GM19239 (cell line): ENCODE measurements at regions not wholly inside any gene's neighbourhood (a gene's known extent, or its start where the extent isn't known, plus 50 kb on each side); places are given as distances from the start of the nearest gene placed in this dataset.

Source experiments
- DNase-seq: peaks from one replicate; pipeline ENCODE4 v3.0.0; 2011; ENCODE audit warnings: low spot score; ENCODE audit not compliant: insufficient read length
- FAIRE-seq: peaks from 2 replicates; lab custom pipeline; 2011; peaks lifted over from hg19 to GRCh38; lab: Jason Lieb, UNC

DNA sequence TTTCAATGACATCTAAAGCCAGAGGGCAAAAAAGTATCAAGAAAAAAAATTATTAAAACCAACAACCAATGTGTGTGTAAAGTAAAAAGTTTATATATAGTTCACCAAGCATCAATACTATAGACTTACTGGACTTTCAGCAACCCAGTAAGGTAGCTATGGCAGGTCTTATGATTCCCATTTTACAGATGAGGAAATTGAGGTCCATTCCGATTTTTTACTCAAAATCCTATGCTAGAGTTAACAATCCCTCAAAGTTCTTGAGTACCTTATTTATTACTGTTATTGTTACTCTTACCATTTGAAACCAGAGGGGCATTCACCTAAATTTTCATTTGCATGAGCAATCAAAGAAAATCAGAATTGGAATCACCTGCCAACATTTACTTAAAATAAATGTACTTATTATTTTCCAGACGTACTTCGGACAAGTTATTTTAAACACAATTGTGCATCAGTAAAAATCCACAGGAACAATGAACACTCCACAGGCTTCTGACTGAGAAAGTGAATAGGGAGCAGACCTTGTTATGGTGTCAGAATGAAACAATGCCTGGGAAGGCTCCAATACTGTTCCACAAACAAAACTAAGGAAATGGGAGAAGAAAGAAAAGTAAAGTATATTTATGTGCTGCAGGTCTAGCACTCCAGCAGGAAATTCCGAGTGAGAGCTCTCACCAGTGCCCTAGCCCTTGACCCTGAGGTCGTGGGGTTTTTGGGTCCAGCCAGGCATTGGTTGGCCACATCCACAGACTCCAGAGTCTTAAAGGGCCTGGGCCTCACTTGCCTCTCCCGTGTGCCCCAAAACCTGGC lies 229.9 kb downstream of the PIK3R1 start:
- DNase-seq (no peak), FAIRE-seq (peak; percentile 40)

DNA sequence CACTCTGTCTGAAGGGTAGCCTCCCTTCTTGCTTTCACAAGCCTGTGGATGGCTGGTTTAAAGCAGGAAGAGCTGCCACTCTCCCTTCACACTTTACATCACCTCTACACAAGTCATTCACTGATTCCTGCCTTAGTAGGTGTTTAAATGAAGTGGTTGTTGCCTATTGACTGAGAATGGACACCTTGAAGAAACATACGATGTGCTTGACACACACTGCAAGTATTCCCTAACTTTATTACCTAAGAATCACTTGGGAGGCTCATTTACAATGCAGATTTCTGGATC lies 230.5 kb downstream of the PIK3R1 start:
- no peak for DNase-seq
- FAIRE-seq = no peak

DNA sequence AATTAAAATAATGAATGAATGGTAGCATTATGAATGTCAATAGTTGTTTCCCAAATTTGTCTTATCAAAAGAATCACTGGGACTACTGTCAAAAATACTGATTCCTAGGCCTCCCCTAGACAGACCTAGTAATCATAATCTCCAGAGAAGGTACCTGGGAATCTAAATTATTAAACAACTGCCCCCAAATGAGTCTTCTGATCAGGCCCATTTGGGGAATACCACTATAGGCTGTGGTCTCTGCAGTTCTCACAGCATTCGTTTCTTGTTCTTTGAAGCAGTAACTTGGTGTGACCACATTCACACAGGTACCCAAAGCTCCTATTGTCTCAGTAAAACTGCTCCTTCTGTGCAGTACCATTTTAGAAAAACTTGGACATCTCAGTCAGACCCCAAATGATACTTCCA lies 230.9 kb downstream of the PIK3R1 start:
- no peak for DNase-seq
- FAIRE-seq = peak; percentile 71

DNA sequence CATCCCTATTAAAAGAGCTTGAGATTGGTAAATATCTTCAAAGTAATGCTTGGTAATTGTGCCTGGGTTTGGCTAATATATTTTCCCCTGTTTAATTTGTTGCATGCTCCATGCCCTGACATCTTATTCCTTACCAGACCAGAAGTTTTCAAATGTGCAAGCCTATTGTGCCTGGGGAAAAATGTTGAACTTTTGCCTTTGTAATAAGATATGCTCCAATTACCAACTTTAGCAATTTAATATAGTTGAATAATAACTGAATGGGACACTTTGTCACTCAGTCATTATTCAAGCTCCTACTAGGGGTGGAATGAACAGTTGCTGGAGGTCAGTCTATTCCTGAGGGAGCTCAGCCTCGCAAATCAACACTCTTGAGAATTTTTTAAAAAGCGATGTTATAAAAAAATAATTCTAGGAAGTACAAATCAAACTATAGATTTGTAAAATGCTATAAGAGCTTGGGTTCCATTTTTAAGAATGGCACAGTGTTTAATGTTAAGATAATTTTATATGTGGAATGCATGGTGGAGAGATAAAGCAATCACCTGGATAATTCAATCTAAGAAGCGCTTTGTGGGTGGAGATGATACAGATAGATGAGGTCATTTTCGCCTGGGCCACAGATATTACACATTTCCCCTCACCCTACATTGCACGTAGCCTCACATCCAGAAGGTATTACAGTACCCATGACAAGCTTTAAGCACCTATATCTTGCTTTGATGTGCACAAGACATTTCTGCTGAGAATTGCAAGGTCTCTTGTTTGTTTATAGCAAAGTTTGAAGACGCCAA lies 231.8 kb downstream of the PIK3R1 start:
- no peak for DNase-seq
- no peak for FAIRE-seq

DNA sequence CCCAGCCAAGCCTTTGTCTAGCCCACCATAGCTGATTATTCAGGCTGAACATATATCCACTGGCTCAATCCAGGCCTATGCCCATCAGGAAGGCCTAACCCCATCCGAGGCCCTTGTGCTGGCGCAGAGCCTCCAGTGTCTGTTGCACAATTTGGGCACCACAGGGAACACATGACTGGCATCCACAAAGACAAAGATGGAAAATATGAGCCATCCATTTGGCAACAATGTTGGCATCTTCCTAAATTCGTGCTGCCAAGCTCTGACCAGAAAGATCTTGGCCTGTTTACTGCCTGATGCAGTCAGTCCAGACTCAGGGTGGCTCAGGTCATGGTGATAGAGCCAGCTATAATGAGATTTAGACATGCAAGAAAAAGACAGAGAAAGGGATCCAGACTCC lies 233.8 kb downstream of the PIK3R1 start:
- no peak for DNase-seq
- no peak for FAIRE-seq

DNA sequence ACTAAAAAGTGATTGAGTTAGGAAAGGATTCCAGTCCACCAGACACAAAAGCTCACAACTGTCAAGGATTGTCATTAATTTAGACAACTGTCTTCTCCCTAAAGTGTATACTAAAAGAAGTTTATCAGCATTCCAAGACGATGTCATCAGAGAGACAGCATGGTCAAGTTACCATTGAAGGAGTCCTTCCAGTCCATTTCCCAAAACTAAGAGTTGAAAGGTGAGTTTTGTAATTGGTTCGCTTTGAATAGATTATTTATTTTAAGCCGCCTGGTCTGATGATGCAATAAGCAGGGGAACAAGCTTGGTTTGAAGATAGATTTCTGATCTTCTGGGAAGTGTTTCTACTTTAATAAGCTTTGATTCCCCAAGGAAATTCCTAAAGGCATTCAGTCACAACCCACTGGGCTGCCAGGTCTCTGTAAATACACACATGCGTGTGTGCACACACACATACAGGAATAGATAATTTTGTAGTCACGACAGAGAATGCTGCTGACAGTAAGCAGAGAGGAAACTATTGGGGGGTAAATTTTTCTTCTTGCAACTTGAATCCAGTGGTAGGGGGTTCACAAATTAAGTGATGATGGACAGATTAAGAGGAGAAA lies 234.8 kb downstream of the PIK3R1 start:
- DNase-seq (no peak), FAIRE-seq (no peak)

DNA sequence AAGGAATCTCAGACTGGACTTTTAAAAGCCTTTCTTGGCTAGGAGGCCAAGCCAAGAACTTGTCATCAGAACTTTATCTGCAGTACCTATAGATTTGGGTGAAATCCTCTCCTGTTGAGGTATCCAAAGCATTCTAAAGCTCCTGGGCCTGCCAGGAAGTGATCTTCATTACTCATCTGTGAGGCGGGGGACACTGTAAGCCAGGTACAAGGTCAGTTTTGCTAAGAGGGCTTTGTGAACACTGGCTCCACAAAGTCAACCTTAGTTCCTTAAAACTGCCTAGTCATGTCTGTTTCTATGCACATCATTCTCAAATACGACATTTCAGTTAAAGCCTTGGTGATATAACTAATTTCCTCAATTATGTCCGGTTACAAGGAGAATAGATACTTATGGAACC lies 236.7 kb downstream of the PIK3R1 start:
- no peak for DNase-seq
- no peak for FAIRE-seq

DNA sequence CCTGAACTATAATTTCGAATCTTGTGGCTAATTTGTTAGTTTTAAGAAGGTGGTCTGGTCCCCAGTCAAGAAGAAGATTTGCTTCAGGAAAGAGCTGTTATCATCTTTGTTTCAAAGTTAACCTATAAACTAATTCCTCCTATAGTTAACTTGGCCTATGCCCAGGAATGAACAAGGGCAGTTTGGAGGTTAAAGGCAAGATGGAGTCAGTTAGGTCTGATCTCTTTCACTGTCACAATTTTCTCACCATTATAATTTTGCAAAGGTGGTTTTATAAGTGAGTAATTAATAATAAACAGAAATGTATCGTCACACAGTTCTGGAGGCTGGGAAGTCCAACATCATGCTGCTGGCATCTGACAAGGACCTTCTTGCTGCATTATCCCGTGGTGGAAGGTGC lies 238.6 kb downstream of the PIK3R1 start:
- DNase-seq (no peak), FAIRE-seq (no peak)

DNA sequence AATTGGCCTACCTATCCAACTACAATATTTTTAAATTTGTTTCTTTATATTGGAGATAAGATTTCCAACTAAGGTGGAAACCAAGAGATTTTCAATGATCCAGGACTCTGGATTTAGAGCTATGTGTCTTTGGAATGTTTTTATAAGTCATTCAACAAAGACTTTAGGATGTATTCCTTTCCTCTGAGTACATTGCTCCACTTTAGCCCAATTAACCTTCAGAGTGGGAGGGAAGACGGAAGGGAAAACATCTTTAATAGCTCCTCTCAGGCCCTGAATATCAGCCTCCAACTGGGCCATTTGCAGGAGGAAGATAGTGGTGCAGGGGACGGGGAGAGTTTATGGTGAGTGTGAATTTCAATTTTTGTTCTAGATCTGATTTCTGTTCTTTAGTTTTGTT lies 239.2 kb downstream of the PIK3R1 start:
- no peak for FAIRE-seq
- DNase-seq = no peak

DNA sequence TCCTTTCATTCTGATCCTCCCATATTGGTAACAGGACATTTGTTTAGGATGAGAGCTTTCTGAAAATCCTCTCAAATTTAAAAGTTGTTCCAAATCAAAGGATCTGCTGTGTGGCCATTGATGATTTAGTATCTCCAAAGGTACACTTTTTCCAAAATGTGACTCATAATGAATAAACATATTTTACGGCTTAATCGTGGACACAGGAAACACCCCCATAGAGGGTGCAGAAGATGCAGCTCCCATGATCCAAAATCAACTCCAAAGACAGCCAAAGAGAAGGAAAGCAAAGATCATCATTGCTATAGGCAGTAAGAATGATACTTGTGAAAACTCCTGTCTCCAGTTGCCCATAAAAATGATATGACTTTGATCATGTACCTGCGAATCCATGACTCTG lies 239.7 kb downstream of the PIK3R1 start:
- FAIRE-seq = no peak

DNA sequence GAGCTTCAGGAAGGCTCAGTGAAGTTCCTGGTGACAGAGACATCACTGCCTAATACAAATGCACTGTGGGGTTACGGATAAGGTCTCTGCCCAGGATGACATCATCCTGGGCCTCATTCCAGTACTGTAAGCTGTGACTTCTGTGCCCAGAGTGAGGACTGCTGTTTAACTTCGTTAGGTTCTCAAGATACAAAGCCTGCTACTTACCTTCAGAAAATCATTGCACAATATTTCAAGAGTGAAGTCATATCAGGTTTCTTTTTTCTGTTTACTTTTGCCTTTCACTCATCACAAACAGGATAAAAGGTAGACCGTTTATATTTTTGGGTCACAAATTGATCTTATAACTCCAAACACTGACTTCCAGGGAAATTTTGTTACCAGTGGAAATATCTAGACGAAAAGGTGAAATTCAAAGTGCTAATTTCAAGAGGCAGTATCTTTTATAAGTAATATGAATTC lies 241.2 kb downstream of the PIK3R1 start:
- FAIRE-seq = no peak
- no peak for DNase-seq

More for the DNA sequence above, 239.7 kb downstream of the PIK3R1 start:
- DNase-seq = no peak

DNA sequence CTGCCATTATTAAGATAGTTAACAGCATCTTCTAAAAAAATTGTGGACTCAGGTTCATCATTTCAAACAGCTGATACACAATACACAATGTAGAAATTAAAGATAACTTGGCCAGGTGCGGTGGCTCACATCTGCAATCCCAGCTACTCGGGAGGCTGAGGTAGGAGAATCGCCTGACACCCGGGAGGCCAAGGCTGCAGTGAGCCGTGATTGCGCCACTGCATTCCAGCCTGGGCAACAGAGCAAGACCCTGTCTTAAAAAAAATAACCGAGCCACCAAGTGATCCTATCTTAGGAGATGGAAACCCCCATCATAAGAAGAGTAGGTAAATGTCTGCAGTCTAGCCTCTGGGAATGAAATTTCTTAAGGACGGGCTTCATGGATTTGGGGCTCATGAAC lies 241.7 kb downstream of the PIK3R1 start:
- DNase-seq (no peak), FAIRE-seq (no peak)

DNA sequence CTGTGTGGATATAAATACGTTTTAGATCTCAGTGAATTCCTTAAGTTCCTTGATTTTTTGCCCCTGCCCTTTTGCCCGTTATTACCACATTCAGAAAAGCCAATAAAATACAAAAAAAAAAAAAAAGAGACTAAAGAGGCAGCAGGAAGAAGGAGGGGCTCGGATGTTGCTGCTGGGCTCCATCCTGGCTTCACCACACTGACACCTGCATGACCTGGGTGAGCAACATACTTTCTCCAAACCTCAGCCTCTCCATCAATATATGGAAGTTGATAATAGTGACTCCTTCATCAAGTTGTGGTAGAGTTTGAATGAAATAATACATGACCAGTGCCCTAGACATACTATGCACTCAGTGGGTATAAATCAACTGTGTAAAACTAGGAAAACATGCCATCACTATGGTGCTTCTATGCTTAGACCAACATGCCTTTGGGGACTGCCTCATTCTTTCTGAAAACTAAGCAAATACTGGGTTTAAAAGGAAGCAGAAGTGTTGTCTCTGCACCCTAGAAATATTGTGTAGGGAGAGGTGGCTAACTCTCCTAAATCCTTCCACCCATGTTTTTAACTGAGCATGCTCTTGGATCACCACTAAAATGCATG lies 243.0 kb downstream of the PIK3R1 start:
- FAIRE-seq = no peak
- no peak for DNase-seq

DNA sequence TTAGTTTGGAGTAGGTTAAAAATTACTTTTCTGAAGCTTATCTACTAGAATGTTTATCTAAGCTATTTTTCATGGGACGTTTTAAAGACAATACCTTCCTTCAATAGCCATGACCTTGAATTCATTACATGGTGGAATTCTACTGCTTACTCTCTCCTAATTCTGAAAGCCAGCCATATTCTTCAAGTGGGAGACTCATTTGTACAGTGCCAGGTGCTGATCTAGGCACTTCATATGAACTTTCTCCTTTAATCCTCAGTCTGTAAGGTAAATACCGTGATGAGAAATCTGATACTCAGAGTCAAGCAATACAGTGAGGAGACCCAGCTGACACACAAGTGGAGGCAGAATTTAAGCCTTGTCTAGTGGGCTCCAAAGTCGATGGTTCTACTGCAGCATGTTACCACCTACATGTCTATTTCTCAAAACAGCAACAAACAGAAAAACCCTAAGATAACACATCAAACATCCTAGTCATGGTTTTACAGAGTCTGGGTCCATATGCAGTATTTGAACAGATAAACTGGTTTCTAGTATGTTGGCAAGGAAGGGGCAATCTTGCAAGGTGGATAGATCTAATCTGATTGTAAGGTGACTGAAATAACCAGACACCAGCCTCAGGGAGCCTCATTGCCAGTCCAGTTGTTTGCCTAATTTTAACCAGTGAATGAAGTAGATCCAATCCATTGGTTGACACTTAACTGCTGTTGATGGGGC lies 243.7 kb downstream of the PIK3R1 start:
- DNase-seq = no peak
- peak; percentile 55 for FAIRE-seq

DNA sequence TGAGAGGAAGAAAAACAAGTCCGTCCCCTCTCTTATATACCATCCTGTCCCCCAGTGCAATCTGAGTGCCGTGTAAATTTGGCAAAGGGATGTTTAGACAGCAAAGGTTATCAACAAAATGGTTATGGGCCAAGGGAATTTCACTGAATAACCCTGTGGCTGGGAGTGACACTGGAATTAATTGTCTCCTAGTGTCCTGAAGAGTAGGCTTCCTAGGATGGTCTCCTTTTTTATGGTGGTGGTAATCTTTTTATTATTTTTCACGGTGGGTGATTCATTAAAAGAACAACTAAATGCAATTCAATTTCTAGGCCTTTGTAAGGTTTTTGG lies 244.2 kb downstream of the PIK3R1 start:
- DNase-seq (no peak), FAIRE-seq (no peak)

DNA sequence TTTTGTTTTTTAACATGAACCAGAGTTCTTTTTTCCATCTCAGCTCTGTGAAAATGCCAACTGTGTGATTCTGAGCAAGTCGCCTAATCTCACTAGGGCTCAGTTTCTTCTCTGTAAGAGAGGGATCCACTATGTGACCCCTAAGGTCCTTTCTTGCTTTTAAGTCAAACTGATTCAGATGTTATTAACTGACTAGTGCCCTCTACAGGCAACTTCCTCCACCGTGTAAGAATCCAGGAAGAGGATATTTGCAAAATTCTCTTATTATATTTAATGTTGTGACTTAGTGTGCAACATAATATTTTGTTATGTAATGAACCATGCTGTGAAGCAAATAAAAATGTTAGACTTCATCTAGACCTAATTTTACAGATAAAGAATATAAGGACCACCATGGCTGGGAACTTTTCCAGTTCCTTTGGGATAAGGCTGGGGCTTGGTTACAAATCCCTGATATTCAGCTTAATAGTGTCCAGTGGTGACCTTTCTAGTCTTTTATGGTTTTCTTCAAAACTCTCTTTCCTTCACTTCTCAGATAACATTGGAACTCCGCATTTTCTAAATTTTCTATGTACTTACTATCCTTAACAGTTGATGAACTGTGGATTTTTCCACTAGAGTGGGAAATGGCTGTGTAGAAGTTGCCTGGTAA lies 244.7 kb downstream of the PIK3R1 start:
- FAIRE-seq = peak; percentile 81
- peak; percentile 22 for DNase-seq

DNA sequence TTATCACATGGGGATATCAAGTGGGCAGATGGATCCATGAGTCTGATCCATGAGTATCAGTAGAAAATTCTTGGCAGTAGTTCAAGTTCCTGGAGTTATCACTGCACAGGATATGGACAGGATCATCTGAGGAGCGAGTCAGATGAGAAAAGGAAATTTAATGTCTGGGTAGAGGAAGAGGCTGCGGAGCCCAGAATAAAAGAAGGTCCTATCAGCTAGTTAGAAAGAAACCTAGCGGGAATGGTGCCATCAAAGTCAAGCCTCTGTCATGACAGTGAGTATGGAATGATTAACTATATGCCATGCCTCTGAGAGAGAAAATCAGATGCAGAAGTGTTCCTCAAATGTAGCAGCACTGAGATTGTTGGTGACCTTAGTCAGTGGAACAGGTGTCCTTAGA lies 248.1 kb downstream of the PIK3R1 start:
- DNase-seq (no peak), FAIRE-seq (no peak)

DNA sequence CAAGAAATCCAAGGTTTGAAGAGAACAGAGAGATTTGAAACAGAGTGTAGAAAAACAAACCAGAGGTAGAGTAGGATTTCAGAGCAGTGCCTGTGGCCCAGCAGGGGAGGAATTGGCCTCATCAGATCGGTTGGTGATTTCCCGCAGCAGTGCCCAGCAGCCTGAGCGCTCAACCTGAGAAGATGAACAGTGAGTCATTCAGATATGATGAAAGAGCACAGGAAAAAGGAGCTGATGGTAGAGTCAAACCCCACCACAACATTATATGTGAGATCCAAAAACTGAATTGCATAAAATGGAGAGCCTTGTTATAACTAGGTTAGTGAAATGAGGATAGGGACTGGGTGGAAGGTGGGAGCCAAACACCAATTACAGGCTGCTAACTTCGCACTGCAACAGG lies 248.9 kb downstream of the PIK3R1 start:
- no peak for FAIRE-seq
- DNase-seq = no peak

DNA sequence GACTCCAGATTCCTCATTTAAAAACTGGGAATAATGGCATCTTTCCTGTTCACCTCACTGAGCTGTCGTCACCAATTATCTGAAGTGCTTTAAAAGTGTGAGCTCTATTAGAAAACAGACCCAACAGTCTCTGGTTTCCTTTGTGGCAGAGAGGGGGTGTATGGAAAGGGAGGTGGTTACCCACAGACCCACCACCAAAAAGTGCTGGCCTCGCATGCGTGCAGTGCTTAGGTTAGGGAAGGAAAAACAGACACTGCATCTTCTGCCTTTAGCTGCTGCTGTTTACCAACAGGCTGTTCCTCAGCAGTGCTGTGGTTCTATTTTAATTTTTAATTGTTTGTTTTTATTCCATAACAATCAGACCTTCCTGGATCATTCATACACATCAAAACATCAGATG lies 249.6 kb downstream of the PIK3R1 start:
- FAIRE-seq (no peak), DNase-seq (no peak)
